ENCODE measurements at regions not wholly inside any gene's neighbourhood (a gene's known extent, or its start where the extent isn't known, plus 50 kb on each side); places are given as distances from the start of the nearest gene placed in this dataset.

GRCh38 chr4:141410839-141411238 is 190.1 kb downstream of the ZNF330 start:
- no peak for TF ChIP-seq CTCF (conservative IDR thresholded peaks at IDR 0.05; ENCODE audit: low read depth, low read length)
- H3K27ac ChIP-seq = no peak overlapping the region
- H2AFZ ChIP-seq (ENCODE audit: low read depth) = no peak overlapping the region
- no peaks in the 10 kb centered on the region for H3K4me1 ChIP-seq (ENCODE audit: low read depth, poor library complexity, severe bottlenecking)
- H3K4me3 ChIP-seq (IDR thresholded peaks at IDR 0.05; ENCODE audit: insufficient read depth, low read depth, low read length) = no peak overlapping the region
- H3K9ac ChIP-seq = no peak overlapping the region
- no peaks in the 10 kb centered on the region for H3K36me3 ChIP-seq (ENCODE audit: insufficient read depth)
- no peaks in the 10 kb centered on the region for H3K79me2 ChIP-seq (ENCODE audit: insufficient read depth, low read depth)
- H3K4me2 ChIP-seq = no peak overlapping the region
- no peaks in the 10 kb centered on the region for H4K20me1 ChIP-seq (ENCODE audit: insufficient read depth)
- H3K27me3 ChIP-seq (ENCODE audit: insufficient read depth, low read depth) = no peaks in the 10 kb centered on the region

- H3K4me2 ChIP-seq = no peak overlapping the region
- H3K4me1 ChIP-seq (ENCODE audit: low read depth, poor library complexity, severe bottlenecking) = no peaks in the 10 kb centered on the region
- H3K36me3 ChIP-seq (ENCODE audit: insufficient read depth) = no peaks in the 10 kb centered on the region
Observed at GRCh38 chr4:141411936-141412335, 191.2 kb downstream of the ZNF330 start.

GRCh38 chr4:141413366-141413765 is 192.7 kb downstream of the ZNF330 start:
- Histone ChIP-seq H3K27me3 (ENCODE audit: insufficient read depth, low read depth) (no peaks in the 10 kb centered on the region), H3K79me2 (ENCODE audit: insufficient read depth, low read depth) (no peaks in the 10 kb centered on the region), H3K4me3 (IDR thresholded peaks at IDR 0.05; ENCODE audit: insufficient read depth, low read depth, low read length) (no peak overlapping the region), H2AFZ (ENCODE audit: low read depth) (no peak overlapping the region), H3K9ac (no peak overlapping the region), H3K4me2 (no peak overlapping the region), H3K36me3 (ENCODE audit: insufficient read depth) (no peaks in the 10 kb centered on the region), H3K4me1 (ENCODE audit: low read depth, poor library complexity, severe bottlenecking) (no peaks in the 10 kb centered on the region), H4K20me1 (ENCODE audit: insufficient read depth) (no peaks in the 10 kb centered on the region), H3K27ac (no peak overlapping the region)
- no peak for TF ChIP-seq CTCF (conservative IDR thresholded peaks at IDR 0.05; ENCODE audit: low read depth, low read length)

More at GRCh38 chr4:141411936-141412335, 191.2 kb downstream of the ZNF330 start:
- Histone ChIP-seq H3K27ac (no peak overlapping the region), H3K4me3 (IDR thresholded peaks at IDR 0.05; ENCODE audit: insufficient read depth, low read depth, low read length) (no peak overlapping the region), H3K79me2 (ENCODE audit: insufficient read depth, low read depth) (no peaks in the 10 kb centered on the region), H4K20me1 (ENCODE audit: insufficient read depth) (no peaks in the 10 kb centered on the region), H3K27me3 (ENCODE audit: insufficient read depth, low read depth) (no peaks in the 10 kb centered on the region), H3K9ac (no peak overlapping the region), H2AFZ (ENCODE audit: low read depth) (no peak overlapping the region)
- no peak for TF ChIP-seq CTCF (conservative IDR thresholded peaks at IDR 0.05; ENCODE audit: low read depth, low read length)

- no peak overlapping the region for H3K4me2 ChIP-seq
- H3K36me3 ChIP-seq (ENCODE audit: insufficient read depth) = no peaks in the 10 kb centered on the region
- no peaks in the 10 kb centered on the region for H3K4me1 ChIP-seq (ENCODE audit: low read depth, poor library complexity, severe bottlenecking)
- no peak overlapping the region for H3K4me3 ChIP-seq (IDR thresholded peaks at IDR 0.05; ENCODE audit: insufficient read depth, low read depth, low read length)
- H3K9ac ChIP-seq = no peak overlapping the region
- H3K27me3 ChIP-seq (ENCODE audit: insufficient read depth, low read depth) = no peaks in the 10 kb centered on the region
- H3K79me2 ChIP-seq (ENCODE audit: insufficient read depth, low read depth) = no peaks in the 10 kb centered on the region
- no peak for TF ChIP-seq CTCF (conservative IDR thresholded peaks at IDR 0.05; ENCODE audit: low read depth, low read length)
- no peak overlapping the region for H3K27ac ChIP-seq
- no peaks in the 10 kb centered on the region for H4K20me1 ChIP-seq (ENCODE audit: insufficient read depth)
- no peak overlapping the region for H2AFZ ChIP-seq (ENCODE audit: low read depth)
Observed at GRCh38 chr4:141415651-141416050, 195.0 kb downstream of the ZNF330 start.

Data from KMS-11 (cell line).